ENCODE measurements at regions not wholly inside any gene's neighbourhood (a gene's known extent, or its start where the extent isn't known, plus 50 kb on each side); places are given as distances from the start of the nearest gene placed in this dataset.

- TF ChIP-seq, protein P1, sequence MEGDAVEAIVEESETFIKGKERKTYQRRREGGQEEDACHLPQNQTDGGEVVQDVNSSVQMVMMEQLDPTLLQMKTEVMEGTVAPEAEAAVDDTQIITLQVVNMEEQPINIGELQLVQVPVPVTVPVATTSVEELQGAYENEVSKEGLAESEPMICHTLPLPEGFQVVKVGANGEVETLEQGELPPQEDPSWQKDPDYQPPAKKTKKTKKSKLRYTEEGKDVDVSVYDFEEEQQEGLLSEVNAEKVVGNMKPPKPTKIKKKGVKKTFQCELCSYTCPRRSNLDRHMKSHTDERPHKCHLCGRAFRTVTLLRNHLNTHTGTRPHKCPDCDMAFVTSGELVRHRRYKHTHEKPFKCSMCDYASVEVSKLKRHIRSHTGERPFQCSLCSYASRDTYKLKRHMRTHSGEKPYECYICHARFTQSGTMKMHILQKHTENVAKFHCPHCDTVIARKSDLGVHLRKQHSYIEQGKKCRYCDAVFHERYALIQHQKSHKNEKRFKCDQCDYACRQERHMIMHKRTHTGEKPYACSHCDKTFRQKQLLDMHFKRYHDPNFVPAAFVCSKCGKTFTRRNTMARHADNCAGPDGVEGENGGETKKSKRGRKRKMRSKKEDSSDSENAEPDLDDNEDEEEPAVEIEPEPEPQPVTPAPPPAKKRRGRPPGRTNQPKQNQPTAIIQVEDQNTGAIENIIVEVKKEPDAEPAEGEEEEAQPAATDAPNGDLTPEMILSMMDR (IDR thresholded peaks at IDR 0.05): no peak
- TF ChIP-seq POLR2A (IDR thresholded peaks at IDR 0.05) (no peak), POLR2AphosphoS5 (IDR thresholded peaks at IDR 0.05) (no peak)
These were observed 98.6 kb upstream of the PPP2R5A start for GRCh38 chr1:212186427-212187207.
